OCI-M2 (cell line): ENCODE measurements at regions not wholly inside any gene's neighbourhood (a gene's known extent, or its start where the extent isn't known, plus 50 kb on each side); places are given as distances from the start of the nearest gene placed in this dataset.
"Not testable (repeated sequence)": the region's sequence is repeated elsewhere in the genome, so short reads cannot be mapped to it uniquely, and the experiment has no call there.

Experiments
- DNase-seq: peaks from one replicate; lab custom pipeline; 2025; ENCODE audit not compliant: unreplicated experiment; lab: John Stamatoyannopoulos, UW

DNA sequence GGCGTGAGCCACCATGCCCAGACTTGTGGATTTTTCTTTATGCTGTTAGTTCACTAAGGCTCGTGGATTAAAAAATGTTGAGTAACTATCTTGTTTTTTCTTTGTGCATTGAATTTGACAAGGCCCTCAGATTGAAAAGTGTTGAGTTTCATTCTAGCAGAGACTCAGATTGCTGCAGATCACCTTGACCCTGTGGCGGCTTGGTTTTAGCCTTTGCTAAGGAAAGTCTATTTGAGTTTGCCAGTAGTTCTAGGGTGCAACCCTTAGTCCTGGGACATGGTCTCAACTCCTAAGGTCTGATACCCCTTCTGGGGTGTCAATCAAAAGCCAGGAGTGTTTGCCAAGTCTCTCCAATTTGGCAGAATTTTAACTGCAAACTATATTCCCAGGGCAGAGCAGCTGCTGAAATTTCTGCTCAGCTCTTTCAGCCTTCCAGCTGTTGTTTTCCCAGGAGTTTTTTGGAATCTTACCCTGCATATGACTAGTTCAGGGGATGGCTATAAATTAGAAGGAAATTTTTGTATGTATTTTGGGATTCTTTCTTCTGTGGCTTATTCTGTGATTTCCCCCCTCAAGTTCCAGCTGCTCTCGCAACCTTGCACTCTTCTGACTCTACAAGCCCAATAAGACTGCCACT, 84.3 kb upstream of the HAND1 start:
- no peak for DNase-seq

DNA sequence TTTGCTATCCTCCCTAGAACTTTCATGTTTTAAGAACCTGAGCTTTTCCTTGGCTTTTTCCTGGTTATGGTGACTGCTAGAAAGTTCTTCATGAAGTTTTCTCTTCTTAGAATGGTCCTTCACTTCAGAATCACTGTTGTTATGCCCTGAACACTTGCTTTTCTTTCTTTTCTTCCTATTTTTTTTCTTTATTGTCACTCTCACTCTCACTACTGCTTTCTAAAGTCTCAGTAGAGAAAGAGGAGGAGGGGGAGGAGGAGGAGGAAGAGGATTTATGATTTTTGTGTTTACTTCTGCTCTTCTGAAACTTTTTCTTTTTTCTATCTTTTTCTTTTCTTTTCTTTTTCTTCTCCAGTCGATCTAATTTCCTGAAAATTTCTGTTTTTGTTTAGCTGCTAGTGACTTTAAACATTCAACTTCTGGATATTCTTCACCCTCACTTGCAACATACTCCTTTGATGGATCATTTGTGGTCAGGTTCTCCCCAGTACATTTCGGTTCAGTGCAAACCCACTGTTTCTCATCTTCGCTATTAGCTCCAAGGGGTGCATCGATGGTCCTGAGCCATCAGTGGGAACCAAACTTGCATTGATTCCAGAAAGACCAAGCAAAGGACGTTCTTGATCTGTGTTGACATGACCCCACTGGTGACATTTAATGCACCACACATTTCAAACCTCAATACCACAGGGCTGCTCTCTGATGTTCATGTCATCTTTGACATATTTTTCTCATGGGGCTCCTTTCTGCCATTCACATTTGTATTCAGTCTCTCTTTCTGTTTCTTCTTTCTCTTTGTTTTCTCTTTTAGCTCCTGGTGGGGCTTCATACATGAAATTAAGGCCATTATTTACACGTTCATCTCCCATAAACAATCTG, 81.6 kb upstream of the HAND1 start:
- DNase-seq: no peak

DNA sequence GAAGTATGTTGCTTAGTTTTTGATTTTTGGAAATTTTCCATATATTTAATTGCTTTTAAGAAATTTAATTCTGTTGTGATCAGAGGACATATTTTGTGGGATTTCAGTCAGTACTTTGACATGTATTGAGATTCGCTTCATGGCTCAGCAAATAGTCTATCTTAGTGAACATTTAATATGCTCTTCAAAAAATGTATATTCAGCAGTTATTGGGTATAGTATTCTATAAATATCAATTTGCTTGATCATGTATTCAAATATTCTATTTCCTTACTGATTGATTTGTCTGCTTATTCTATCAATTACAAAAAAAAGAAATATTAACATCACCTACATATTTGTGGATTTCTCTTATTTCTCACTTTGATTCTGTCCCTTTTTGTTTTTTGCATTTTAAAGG, 79.5 kb upstream of the HAND1 start:
- no peak for DNase-seq

DNA sequence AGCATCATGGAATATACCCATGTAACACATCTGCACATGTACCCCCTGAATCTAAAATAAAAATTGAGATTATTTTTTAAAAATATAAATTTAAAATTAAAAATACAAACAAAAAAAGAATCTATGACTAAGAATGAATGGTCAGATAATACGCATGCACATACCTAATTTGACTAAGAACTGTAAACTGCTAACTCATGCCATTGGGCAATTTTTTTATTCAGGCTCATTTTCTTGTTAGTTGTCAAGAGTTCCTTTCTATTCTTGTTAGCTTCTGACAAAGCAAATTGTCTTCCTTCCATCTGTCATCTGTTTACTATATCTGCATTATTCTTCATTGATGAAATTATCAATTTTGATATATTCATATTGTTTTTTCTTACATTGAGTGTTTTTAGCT, 69.5 kb upstream of the HAND1 start:
- DNase-seq: no peak

DNA sequence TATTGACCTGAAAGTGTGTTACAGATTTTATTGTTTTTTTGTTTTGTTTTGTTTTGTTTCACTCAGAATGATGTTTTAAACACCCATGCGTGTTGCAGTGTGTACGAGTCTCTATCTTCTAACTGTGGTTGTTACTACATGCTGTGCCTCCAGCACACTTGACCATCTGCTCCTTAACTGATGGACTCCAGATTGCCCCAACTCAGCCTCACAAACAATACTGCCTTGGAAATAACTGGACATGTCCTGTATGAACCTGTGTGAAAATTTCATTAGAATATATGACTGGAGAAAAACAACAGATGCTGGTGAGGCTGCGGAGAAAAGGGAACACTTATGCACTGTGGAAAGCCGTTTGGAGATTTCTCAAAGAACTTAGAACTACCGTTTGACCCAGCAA, 68.7 kb upstream of the HAND1 start:
- DNase-seq: no peak

DNA sequence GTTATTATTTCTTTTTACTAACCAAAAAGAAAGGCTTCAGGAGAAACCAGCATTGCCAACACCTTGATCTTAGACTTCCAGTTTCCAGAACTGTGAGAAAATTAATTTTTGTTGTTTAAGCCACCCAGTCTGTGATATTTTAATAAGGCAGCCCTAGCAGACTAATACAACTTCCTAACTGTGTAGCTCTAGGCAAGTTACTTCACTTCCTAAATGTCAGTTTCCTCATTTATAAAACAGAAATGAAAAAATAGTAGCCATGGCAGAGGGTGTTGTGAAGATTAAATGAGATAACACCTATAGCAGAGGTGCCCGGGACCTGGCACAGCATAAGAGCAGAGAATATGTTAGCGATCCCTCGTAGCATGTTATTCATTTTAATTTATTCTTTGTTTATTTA, 66.6 kb upstream of the HAND1 start:
- DNase-seq: no peak

DNA sequence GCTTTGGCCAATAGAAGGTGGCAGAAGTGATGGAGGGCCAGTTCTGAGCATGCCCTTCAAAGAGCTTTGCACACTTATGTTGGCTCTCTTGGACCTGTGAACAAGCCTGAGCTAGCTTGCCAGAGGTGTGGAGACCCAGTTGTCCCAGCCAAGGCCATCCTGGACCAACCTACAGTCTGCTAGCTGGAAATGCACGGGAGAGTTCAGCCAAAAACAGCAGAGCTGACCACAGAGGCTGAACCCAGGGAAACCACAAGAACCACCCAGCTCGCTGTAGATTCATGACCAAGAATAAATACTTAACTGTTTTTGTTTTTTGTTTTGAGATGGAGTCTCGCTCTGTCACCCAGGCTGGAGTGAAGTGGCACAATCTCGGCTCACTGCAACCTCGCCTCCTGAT, 65.4 kb upstream of the HAND1 start:
- DNase-seq: no peak

DNA sequence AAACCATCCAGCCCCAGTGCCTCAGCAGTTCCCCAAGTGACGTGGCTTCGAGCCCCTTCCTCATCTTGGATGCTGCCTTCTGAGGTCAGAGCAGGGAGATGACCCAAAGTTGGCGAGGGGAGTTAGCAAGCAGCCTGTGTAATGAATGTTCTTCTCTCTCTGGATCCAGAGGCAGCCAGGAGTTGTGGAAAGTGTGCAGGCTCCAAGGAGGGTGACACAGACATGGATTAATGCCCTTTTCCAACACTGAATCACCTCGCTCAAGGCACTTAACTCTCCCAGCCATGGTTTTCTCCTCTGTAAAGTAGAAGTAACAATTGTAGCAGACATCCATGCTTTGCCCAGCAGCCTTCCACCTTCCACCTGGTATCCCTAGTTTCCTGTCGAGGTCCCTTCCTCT, 64.6 kb upstream of the HAND1 start:
- no peak for DNase-seq

DNA sequence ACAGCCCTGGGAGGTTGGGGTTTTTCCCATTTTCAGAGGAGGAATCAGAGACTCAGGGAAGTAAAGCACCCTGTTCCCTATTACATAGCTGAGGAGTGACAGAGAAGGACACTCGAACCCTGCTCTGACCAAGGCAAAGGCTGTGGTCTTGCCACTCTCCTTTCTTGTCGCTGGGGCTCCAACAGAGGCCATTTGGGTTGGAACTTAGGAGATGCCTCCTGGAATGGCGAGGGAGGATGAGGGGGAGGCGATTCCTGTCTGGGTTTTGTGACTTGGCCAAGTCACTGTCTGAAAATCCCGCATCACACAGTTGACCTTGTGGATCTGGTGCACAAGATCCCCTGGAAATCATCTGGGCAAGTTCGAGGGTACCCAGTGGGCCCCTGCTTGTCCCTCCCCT, 64.0 kb upstream of the HAND1 start:
- DNase-seq: no peak

DNA sequence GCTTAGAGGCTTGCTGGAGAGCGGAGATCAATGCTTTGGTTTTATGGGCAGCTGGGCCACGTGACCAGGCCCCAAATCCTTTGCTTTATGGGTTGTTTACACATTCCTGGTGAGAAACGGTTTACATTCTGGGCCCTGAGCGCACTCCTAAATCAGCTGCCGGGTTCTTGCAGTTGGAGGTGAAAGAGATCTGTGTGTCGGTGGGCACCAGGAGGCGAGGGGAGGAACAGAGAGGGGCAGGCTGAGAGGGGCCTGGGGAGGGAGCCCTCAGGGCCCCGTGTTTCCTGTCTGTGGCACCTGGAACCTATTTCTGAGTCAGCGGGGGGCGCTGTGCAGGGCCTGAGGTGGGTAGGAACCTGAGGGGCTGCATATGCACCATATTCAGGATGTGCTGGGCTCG, 63.5 kb upstream of the HAND1 start:
- no peak for DNase-seq

DNA sequence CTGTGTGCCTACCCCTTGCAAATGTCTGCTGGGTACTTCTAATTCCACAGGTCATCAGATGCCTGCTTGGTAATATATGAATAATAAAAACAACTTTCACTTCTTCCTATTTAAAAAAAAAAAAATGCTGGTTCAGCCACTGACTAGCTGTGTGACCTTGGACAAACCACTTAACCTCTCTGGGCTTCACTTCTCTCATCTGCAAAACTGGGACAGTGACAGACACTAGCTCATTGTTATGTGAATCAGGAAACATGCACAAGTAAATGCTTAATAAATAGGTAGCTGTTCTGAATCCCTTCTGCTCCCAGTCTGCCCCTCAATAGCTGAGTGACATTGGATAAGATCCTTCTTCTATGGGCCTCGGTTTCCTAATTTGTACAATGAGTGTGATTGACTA, 62.6 kb upstream of the HAND1 start:
- DNase-seq: no peak

DNA sequence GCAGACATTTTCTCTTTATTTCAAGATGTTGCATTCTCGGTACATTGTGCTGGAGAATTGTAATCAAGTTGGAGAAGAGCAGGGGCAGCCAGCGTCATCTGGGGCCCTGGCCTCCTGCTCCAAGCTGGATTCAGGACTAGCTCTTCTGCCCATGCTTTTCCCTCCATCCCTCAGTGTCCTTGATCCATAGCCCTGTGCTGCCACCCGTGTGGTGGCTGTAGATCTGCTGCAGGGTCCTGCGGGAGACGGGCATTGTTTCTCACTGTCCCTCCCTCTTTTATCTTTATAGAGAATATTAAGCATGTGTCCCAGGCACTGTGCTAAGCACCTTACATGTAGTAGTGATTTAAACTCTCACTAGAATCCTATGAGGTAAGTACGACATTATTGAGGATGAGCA, 60.5 kb upstream of the HAND1 start:
- DNase-seq: no peak

DNA sequence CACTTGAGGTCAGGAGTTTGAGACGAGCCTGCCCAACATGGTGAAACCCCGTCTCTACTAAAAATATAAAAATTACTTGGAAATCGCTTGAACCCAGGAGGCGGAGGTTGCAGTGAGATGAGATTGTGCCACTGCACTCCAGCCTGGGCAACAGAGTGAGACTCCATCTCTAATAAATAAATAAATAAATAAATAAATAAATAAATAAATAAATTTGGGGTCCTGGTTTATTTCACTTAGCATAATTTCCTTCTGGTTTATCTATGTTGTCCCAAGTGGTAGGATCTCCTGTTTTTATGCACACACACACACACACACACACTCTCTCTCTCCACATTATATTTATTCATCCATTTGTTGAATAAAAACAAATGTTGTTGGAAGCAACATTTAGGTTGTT, 58.4 kb upstream of the HAND1 start:
- not testable (repeated sequence) for DNase-seq

DNA sequence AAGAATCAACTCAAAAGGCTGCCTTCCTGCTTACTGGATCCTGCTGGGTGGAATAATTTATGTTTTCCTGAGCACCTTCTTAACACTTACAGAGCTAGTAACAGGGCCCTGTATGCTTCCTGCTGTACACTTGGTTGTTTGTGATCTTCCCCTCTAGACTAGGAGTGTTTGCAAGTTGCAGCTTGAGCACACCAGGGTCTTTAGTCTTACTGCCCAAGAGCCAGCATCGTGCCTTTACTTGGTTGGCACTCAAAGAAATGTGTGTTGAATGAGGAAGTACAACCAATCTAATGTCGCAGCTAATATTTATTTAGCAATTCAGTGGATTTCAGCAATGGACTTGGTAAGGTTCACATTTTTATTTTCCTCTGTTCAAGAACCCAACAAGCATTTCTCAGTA, 57.5 kb upstream of the HAND1 start:
- no peak for DNase-seq

DNA sequence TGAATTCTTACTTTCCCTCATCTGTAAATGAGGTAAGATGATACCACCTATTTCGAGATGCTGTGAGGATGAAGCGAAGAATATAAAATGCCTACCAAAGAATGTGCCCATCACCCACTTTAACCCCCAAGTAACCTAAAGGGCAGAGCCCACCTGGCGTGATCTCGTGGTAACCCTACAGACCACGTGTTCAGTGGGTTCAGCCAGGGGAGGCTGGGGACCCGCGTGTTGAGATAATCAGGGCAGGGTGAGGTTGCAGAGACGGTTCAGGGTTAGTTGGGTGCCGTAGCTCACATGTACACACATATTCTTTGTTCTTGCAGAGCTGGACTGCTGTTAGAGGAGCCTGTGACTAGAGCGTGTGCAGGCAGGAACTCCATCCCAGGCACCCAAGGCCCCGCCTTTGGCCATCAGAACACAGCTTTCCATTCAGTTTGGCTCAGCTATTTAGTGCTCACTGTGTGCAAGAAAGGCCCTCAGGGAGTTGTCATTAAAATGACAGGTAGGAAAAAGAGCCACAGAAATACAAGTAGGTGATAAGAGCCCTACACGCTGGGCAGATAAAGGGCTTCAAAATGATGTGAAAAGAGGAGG, 56.5 kb upstream of the HAND1 start:
- no peak for DNase-seq

DNA sequence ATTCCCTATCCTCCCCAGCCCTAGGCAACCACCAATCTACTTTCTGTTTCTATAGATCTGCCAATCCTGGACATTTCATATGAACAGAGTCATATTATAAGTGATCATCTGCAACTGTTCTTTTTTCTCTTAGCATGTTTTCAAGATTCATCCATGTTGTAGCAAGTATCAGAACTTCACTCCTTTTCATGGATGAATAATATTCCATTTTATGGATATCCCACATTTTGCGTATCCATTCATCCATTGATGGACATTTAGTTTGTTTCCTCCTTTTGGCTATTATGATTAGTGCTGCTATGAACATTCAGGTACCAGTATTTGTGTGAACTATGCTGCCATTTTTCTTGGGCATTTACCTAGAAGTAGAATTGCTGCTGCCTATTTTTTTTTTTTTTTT, 51.3 kb upstream of the HAND1 start:
- DNase-seq: no peak

DNA sequence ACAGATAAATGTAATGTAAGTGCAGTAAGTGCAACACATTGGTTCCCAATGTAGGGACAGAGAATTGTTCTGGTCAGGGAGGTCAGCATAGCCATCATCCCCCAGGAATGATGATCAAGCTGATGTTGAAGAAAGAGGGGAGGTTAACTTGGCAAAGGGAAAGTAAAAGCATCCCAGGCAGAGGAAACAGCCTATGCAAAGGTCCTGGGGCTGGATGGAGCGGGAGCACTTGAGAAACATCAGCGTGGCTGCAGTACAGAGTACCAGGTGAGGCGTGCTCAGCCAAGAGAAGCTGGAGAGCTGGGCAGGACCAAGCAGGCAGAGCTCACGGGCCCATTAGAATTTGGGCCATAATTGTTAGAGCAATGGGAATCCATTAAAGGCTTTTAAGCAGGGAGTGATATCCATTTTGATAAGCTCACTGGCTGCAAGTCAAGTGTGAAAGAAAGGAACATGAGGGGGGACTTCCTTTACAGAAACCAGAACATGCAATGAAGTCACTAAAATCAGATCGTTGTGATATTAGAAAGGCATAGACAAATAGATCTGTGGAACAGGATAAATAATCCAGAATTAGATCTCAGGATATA, 50.1 kb upstream of the HAND1 start:
- no peak for DNase-seq
